GM19328 (cell line): ENCODE measurements at regions not wholly inside any gene's neighbourhood (a gene's known extent, or its start where the extent isn't known, plus 50 kb on each side); places are given as distances from the start of the nearest gene placed in this dataset.

ENCODE experiments used
- ATAC-seq: cut with Tn5 transposase; IDR thresholded peaks from one replicate; pipeline ENCODE4 v1.9.1; 2021; ENCODE audit warnings: mild to moderate bottlenecking, moderate library complexity; ENCODE audit not compliant: unreplicated experiment

DNA sequence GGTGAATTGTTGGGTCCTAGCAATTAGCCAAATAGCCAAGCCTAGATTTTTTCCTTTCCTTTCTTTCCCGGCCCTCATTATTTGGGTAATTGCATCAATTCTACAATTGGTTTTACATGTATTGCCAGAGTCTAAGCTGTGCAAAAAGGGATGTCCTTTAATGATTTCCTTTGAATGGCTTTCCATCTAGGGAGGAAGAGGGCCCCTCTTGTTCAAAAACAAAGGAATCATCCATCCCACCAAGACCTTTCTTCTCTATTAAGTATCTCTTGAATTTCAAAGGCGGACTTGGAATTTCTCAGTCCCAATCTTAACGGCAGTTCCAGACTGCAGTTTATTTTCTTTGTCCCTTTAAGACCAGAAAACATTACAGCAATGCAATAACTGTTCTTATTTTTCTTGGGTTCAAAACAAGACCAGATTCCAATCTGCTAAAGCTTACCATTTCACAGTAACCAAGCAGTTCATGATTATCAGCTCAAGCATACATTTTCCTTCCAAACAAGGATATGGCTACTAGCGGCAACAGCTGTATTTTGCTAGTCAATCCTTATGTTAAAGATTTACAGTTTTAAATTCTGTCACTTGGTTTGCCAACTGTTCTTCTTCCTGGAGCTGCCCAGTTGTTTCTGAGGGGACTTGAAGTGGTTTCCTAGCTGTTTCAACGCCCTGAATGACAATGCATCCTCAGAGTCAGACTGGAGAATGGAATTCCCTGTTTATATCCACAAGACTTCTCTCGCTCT lies 91.4 kb upstream of the LRIG1 start:
- ATAC-seq, result no peak

- no peak for ATAC-seq
These were observed 92.3 kb upstream of the LRIG1 start for GRCh38 chr3:66592927-66593625.

- ATAC-seq, result no peak
These were observed 93.2 kb upstream of the LRIG1 start for GRCh38 chr3:66593978-66594377.

DNA sequence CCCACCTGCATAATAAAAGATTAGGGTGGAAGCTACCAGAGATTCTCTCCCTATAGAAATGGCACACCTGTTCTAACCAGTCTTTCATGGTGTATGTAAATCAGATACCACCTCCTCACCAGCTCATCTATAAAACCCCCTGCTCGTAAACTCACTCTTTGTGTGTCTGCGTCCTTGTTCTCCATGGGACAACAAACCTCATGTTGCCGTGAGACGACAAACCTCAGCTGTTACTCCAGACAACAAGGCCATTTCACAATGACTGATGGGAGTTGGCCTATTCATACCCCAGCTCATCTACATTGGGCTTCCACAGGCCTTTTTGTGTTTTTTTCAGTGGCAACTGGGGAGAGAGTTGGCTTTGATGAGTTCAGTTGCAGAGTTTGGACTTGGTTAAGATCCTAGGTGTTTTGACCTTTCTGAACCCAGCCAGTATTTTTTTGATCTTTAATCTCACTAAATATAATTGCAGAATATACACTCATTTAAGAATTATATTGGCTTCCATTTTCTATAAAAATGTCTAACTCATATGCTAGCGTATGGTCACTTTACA lies 96.6 kb upstream of the LRIG1 start:
- ATAC-seq, result no peak

DNA sequence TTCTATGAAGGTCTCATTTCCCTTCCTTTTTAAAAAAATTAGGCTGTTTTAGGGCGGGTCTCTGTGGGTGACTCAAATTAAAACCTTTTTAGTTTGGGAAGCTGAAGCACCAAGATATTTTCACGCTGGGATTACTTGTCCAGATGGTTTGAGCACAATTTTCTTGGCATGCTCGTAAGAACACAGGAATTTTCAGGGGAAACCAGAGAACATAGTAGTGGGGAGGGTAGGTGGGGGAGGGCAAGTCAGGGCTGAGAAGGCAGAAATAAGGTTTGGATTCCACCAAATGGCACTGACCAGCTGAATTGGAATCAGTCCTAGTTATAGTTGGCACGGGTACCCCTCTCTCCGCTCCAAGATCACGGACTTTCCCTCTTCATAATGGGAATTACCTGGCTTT lies 97.3 kb upstream of the LRIG1 start:
- ATAC-seq, result no peak

- ATAC-seq, result no peak
These were observed 101.4 kb upstream of the LRIG1 start for GRCh38 chr3:66602237-66602636.

DNA sequence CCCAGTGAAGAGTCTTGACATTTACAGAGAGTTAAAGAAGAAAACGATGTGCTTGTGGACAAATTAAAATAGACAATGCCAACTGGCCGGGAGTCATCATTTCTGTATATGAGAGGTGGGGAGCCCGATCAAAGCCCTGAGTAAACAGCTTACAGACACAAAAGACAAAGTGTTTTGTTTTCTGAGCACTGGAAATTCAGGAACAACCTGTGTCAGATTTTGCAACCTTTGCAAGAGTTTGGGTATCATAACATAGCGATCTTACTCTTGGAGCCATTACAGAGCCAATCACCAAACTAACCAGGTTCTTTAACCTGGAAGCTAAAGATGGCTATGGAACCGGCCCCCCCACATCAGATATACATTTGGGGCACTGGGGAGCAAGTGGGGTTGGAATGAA lies 101.9 kb upstream of the LRIG1 start:
- ATAC-seq, result no peak

DNA sequence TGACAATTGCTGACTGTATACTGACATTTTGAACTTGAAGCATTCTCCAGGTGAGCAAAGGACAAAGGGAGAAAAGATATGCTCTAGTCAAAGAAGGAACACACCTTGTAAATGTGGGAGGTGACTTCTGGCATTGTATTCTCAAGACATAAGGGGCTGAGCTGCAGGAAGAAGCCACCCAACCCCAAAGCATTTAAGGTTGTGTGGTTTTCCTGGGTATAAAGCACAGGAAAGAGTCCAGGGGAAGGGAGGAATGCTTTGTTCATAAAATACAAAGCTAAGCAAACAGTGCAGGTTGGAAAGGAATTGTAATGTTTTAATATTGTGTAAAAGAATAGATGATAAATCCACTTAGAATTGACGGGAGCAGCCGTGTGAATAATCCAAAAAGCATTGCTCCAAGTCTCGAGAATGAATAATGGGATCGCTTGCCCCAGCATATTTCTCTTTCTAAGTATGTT lies 102.4 kb upstream of the LRIG1 start:
- ATAC-seq, result no peak

- ATAC-seq, result no peak
These were observed 103.7 kb upstream of the LRIG1 start for GRCh38 chr3:66604481-66604880.

DNA sequence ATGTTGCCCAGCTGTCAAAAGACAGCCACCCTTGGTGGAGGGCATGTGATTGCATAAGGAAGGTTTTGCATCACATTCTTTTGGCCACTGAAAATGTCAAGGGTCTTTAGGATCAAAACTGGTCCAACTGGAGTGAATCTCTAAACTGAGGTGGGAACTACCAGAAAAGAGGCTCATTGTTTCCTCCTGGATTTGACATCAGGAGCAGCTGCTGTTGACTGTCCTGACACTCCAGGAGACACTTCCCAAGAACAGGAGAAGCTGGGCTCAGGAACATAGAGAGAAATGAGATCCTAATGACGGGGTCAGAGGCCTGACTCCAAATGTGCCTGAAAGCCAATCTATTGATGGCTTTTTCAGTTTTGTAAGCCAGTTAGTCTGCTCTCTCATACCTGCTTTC lies 105.3 kb upstream of the LRIG1 start:
- ATAC-seq, result no peak

GRCh38 chr3:66606868-66607267 lies 106.0 kb upstream of the LRIG1 start:
- ATAC-seq, result no peak

DNA sequence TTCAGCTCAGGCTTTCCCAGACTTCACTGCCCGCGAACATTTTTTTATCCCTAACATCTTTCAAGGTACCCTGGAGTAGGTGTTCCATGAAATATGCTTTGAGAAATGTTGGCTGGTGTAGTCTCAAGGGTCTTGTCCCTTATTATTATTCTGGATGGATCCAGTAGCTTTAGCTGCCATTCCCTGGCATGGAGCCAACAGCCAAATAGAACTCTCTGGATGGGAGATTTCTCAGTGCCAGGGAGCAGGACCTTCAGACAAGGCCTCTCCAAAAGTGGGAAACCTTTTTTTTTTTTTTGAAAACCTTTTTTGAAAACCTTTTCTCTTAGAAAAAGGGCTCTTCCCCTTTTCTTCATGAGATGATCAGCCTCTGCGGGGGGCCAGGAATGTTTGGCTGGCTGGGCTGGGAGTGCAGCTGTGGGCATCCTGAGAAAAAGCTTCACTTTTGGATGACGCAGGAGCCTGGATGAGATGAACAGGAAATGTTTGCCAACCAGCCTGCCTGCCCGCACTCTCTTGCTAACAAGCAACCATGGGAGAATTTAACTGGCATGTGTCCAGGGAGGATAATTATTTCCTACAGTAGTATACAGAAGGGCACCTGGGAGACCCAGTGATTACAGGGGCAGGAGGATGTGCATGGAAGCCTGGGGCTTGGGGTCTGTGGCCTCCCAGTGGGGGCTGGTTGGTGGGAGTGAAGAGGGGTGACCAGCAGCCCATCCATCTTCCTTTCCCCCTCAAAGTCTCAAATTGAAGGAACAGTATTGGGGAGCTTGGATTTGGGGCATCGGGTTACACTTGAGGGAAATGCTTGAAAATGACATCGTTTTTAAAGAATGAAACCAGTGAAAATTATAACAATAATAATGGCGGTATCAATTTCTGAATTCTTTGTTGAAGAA lies 109.1 kb upstream of the LRIG1 start:
- ATAC-seq, result no peak

- ATAC-seq, result no peak
These were observed 109.7 kb upstream of the LRIG1 start for GRCh38 chr3:66610562-66610909.

DNA sequence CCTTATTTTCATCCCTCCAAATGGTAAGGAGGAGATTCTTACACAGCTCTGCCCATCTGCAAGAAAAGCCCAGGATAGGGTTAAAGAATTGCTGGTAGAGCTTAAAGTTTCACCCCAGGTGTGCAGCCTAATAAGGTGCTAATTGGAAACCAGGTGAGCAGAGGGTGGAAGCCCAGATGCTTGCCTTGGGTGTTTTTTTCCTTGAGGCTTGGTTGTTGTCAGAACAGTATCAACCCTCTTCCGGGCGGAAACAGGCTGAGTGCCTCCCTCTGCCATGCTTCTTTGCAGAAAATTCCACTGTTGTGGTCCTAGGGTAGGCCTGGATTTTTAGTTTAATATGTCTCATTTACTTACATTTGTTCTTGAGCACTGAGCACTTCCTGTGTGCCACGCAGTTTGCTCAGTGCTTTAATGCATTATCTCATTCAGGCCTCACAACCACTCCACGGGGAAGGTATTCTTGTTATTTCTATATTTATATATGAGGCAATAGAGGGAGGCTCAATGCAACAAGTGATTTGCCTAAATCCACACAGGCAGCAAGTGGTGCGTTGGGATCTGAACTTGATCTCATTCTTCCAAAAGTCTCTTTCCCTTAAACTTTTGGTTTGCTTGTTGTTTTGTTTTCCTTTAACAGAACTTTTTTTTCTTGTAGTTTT lies 115.0 kb upstream of the LRIG1 start:
- no peak for ATAC-seq

DNA sequence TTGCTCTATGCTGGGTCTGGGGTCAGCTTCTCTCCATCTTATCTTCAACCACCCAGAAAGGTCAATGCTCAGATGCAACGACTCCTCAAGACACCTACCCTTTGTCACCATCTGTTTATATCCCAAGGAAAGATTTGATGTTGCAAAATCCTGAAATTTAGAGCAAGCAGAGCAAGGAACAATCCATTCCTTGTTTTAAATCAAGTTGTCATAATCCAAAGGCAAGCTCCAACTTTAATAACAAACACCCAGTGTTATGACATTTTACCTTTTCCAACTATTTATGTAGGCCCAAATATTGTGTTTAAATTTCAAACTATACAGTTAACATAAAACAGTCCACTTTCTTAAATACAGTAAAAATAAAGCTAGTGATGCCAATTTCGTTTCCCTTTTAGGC lies 116.5 kb upstream of the LRIG1 start:
- ATAC-seq, result no peak

DNA sequence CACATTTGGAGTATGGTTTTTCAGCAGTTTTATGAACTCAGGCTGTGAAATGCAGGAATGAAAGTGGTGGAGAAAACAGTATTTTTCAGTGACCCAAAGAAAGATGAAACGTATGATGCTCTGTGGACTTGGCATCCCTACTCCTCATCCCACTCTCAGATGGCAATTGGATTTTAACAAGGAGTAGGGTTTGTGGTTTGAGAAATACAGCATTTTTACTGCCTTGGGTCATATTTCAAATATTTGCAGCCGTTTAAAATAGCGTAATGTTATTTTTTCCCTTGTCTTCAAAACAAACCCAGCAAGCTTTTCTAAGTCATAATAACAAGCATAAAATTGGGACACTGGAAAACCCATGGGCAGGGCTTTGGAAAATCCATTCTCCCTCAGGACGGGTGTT lies 117.2 kb upstream of the LRIG1 start:
- no peak for ATAC-seq

GRCh38 chr3:66620296-66620695 lies 119.5 kb upstream of the LRIG1 start:
- no peak for ATAC-seq

GRCh38 chr3:66622756-66623457 lies 122.1 kb upstream of the LRIG1 start:
- ATAC-seq, result no peak

DNA sequence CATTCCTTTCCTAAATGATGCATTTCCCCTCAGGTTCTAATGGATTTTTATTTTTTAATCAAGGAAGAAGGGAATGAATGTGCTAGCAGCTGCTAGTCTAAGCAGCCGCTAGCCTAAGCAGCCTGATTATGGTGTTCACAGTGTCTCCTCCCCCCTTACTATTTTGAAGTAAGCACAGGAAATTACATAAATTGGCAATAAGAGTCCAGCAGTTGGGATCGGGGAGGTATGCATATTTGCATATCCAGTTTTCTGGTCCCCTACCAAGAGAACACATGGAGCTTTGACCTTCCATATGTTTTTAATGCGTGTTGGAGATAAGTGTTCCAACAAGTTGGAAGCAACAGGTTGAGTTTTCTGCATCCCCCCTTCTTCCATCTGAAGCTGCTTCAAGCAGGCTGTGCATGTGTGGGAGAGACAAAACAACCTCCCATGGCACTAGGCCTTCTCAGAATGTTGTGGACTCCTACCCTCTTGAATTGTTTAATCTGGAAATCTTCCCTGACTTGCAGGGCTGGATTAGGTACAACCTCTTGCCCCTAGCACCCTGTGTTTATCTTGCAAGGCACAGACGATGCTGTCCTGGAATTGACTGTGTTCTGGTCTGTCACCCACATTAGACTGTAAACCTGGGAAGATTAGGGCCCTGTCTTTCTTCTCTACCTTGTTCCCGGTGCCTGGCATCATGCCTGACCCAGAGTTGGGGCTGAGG lies 124.8 kb upstream of the LRIG1 start:
- no peak for ATAC-seq
